H9 (cell line): ENCODE measurements at regions not wholly inside any gene's neighbourhood (a gene's known extent, or its start where the extent isn't known, plus 50 kb on each side); places are given as distances from the start of the nearest gene placed in this dataset.

ENCODE experiments used
- DNase-seq: peaks from one replicate; pipeline ENCODE4 v3.0.0-alpha.2; 2017
- H2AFZ ChIP-seq: one replicate; pipeline ENCODE4 v1.6.1; 2013; ENCODE audit warnings: mild to moderate bottlenecking, low read length, control low read depth, moderate library complexity
- H2AK5ac ChIP-seq: 2 replicates; pipeline ENCODE4 v1.6.1; 2013; ENCODE audit warnings: low read length, control low read depth, mixed read lengths; ENCODE audit not compliant: insufficient read length
- H2BK120ac ChIP-seq: one replicate; pipeline ENCODE4 v1.6.1; 2013; ENCODE audit warnings: low read depth, mild to moderate bottlenecking, low read length, control low read depth, inconsistent platforms; ENCODE audit not compliant: poor library complexity, severe bottlenecking
- H2BK12ac ChIP-seq: 2 replicates; pipeline ENCODE4 v1.6.1; 2013; ENCODE audit warnings: low read length, control low read depth, mixed read lengths, low read depth; ENCODE audit not compliant: insufficient read length
- H2BK15ac ChIP-seq: 2 replicates; pipeline ENCODE4 v1.6.1; 2013; ENCODE audit warnings: low read depth, low read length, control low read depth
- H2BK20ac ChIP-seq: one replicate; pipeline ENCODE4 v1.6.1; 2013; ENCODE audit warnings: low read depth, mild to moderate bottlenecking, low read length, control low read depth, inconsistent platforms; ENCODE audit not compliant: poor library complexity, severe bottlenecking
- H2BK5ac ChIP-seq: 2 replicates; pipeline ENCODE4 v1.6.1; 2013; ENCODE audit warnings: low read length, control low read depth, mixed read lengths; ENCODE audit not compliant: insufficient read length
- H3K14ac ChIP-seq: 2 replicates; pipeline ENCODE4 v1.6.1; 2013; ENCODE audit warnings: low read length, control low read depth; ENCODE audit not compliant: insufficient read depth
- H3K18ac ChIP-seq: 2 replicates; pipeline ENCODE4 v1.6.1; 2013; ENCODE audit warnings: low read depth, mild to moderate bottlenecking, mixed read lengths, low read length, control low read depth; ENCODE audit not compliant: insufficient read length
- H3K23ac ChIP-seq: 2 replicates; pipeline ENCODE4 v1.6.1; 2013; ENCODE audit warnings: low read length, control low read depth, mixed read lengths, low read depth; ENCODE audit not compliant: insufficient read length
- H3K23me2 ChIP-seq: 2 replicates; pipeline ENCODE4 v1.6.1; 2013; ENCODE audit warnings: low read depth, mild to moderate bottlenecking, mixed read lengths, low read length, control low read depth; ENCODE audit not compliant: insufficient read length, poor library complexity, severe bottlenecking
- H3K27ac ChIP-seq: 2 replicates; pipeline ENCODE4 v1.5.1; 2013; ENCODE audit warnings: low read length, control low read depth, mixed read lengths, low read depth; ENCODE audit not compliant: insufficient read length
- H3K27me3 ChIP-seq: 2 replicates; pipeline ENCODE4 v1.6.1; 2013; ENCODE audit warnings: low read length, control low read depth, inconsistent platforms; ENCODE audit not compliant: insufficient read depth
- H3K4ac ChIP-seq: 2 replicates; pipeline ENCODE4 v1.6.1; 2013; ENCODE audit warnings: low read depth, mild to moderate bottlenecking, control low read depth, inconsistent platforms, low read length, moderate library complexity
- H3K4me1 ChIP-seq: 2 replicates; pipeline ENCODE4 v1.6.1; 2013; ENCODE audit warnings: low read length, control low read depth, inconsistent platforms; ENCODE audit not compliant: insufficient read depth
- H3K4me2 ChIP-seq: 2 replicates; pipeline ENCODE4 v1.6.1; 2013; ENCODE audit warnings: low read length, control low read depth, mixed read lengths; ENCODE audit not compliant: insufficient read length, insufficient read depth
- H3K56ac ChIP-seq: 2 replicates; pipeline ENCODE4 v1.6.1; 2013; ENCODE audit warnings: low read depth, mild to moderate bottlenecking, mixed read lengths, low read length, control low read depth; ENCODE audit not compliant: insufficient read length
- H3K79me1 ChIP-seq: 2 replicates; pipeline ENCODE4 v1.6.1; 2013; ENCODE audit warnings: low read depth, mild to moderate bottlenecking, moderate library complexity, low read length, control low read depth, inconsistent platforms; ENCODE audit not compliant: insufficient read depth, poor library complexity, severe bottlenecking
- H3K79me2 ChIP-seq: 2 replicates; pipeline ENCODE4 v1.6.1; 2013; ENCODE audit warnings: low read length, control low read depth, inconsistent platforms; ENCODE audit not compliant: insufficient read depth
- H3K9ac ChIP-seq: 2 replicates; pipeline ENCODE4 v1.6.1; 2013; ENCODE audit warnings: low read length, control low read depth, mixed read lengths; ENCODE audit not compliant: insufficient read length; ENCODE audit errors: extremely low read depth
- H3K9me3 ChIP-seq: one replicate; pipeline ENCODE4 v1.6.1; 2013; ENCODE audit warnings: low read depth, low read length, inconsistent platforms; ENCODE audit not compliant: control insufficient read depth
- H3T11ph ChIP-seq: one replicate; pipeline ENCODE4 v1.6.1; 2013; ENCODE audit warnings: mild to moderate bottlenecking, low read length, control low read depth, inconsistent platforms
- H4K20me1 ChIP-seq: one replicate; pipeline ENCODE4 v1.6.1; 2013; ENCODE audit not compliant: control insufficient read depth, insufficient read length, insufficient read depth
- H4K5ac ChIP-seq: 2 replicates; pipeline ENCODE4 v1.6.1; 2013; ENCODE audit warnings: low read depth, mild to moderate bottlenecking, mixed read lengths, low read length, control low read depth; ENCODE audit not compliant: insufficient read length
- H4K8ac ChIP-seq: replicated peaks from 2 replicates; pipeline ENCODE4 v1.6.1; 2013; ENCODE audit warnings: low read length, control low read depth, mixed read lengths, low read depth; ENCODE audit not compliant: insufficient read length
- H4K91ac ChIP-seq: 2 replicates; pipeline ENCODE4 v1.6.1; 2013; ENCODE audit warnings: low read depth, mild to moderate bottlenecking, moderate library complexity, mixed read lengths, low read length, control low read depth; ENCODE audit not compliant: insufficient read length
- H3K27ac Mint-ChIP-seq, 3 experiments: 2 replicates in 2 of 3; 3 replicates in 1 of 3; pipeline ENCODE4 v1.8.0; 2020 to 2021; ENCODE audit warnings: mixed read lengths in 3 of 3, mild to moderate bottlenecking in 1 of 3, moderate library complexity in 1 of 3
- H3K27me3 Mint-ChIP-seq: 2 replicates; pipeline ENCODE4 v1.8.0; 2021; ENCODE audit warnings: low read depth, mild to moderate bottlenecking, moderate library complexity, mixed read lengths
- H3K36me3 Mint-ChIP-seq, 3 experiments: 2 replicates in 2 of 3; 3 replicates in 1 of 3; pipeline ENCODE4 v1.8.0; 2020 to 2021; ENCODE audit warnings: low read depth in 3 of 3, mixed read lengths in 3 of 3; ENCODE audit not compliant: insufficient read depth in 1 of 3
- H3K4me1 Mint-ChIP-seq, 2 experiments: 2 replicates each; pipeline ENCODE4 v1.8.0; 2020; ENCODE audit warnings: mixed read lengths in 2 of 2
- H3K4me3 Mint-ChIP-seq, 2 experiments: 2 replicates in 1 of 2; 3 replicates in 1 of 2; pipeline ENCODE4 v1.8.0; 2020 to 2021; ENCODE audit warnings: mild to moderate bottlenecking in 2 of 2, mixed read lengths in 2 of 2, moderate library complexity in 1 of 2
- H3K9me3 Mint-ChIP-seq, 2 experiments: 2 replicates in 1 of 2; 3 replicates in 1 of 2; pipeline ENCODE4 v1.8.0; 2020; ENCODE audit warnings: mild to moderate bottlenecking in 2 of 2, mixed read lengths in 2 of 2, moderate library complexity in 1 of 2
- WGBS: extraction: QIAGEN DNeasy Blood & Tissue Kit; methylation state at CpG from one replicate; pipeline ENCODE4 v1.1.7; 2013; ENCODE audit warnings: missing lambda C conversion rate, low lambda C conversion rate, mixed read lengths; ENCODE audit not compliant: insufficient read length; ENCODE audit errors: extremely low coverage; 5-methylcytosine and 5-hydroxymethylcytosine counted together
- TF ChIP-seq, protein P1 (sequence below): fragments of 200-600 bp; sonication (generic); conservative IDR thresholded peaks from 3 replicates; pipeline ENCODE4 v1.8.0; 2021; ENCODE audit warnings: antibody characterized with exemption, mild to moderate bottlenecking

DNA sequence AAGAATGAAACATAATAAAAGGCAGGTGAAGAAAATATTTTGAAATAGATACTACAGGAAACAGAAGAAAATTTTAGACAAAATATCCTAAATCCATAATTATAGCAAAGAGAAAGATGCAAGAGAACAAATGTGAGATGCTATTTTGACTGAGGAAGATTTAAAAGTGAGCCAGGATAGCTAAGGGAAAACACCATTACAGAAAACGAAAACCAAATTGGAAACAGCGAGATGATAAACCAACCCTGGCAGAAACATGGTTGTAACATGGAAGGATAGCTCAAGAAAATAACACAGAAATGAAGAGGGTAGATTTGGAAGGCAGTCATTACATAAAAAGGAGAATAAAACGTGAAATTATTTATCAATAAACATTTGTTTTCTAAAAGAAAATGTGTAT lies 267.2 kb upstream of the NREP start:
- Histone ChIP-seq H3K4ac (no peak overlapping the region), H3K23ac (no peak overlapping the region), H2AK5ac (no peak overlapping the region), H3K79me1 (no peaks in the 10 kb centered on the region), H3K4me1 (no peaks in the 10 kb centered on the region), H2BK20ac (no peak overlapping the region), H2BK12ac (no peak overlapping the region), H4K5ac (no peak overlapping the region), H4K91ac (no peak overlapping the region), H3K14ac (no peak overlapping the region), H3T11ph (no peak overlapping the region), H3K18ac (no peak overlapping the region), H2BK120ac (no peak overlapping the region), H2AFZ (no peak overlapping the region), H2BK15ac (no peak overlapping the region), H3K56ac (no peak overlapping the region), H3K9me3 (no peaks in the 10 kb centered on the region), H4K20me1 (no peaks in the 10 kb centered on the region), H2BK5ac (no peak overlapping the region), H3K4me2 (no peak overlapping the region), H3K79me2 (no peaks in the 10 kb centered on the region), H3K27ac (no peak overlapping the region), H3K23me2 (no peaks in the 10 kb centered on the region), H3K27me3 (no peaks in the 10 kb centered on the region), H3K9ac (no peak overlapping the region), H4K8ac (no peak overlapping the region)
- H3K36me3 Mint-ChIP-seq: no peaks in the 10 kb centered on the region
- TF ChIP-seq, protein P1, sequence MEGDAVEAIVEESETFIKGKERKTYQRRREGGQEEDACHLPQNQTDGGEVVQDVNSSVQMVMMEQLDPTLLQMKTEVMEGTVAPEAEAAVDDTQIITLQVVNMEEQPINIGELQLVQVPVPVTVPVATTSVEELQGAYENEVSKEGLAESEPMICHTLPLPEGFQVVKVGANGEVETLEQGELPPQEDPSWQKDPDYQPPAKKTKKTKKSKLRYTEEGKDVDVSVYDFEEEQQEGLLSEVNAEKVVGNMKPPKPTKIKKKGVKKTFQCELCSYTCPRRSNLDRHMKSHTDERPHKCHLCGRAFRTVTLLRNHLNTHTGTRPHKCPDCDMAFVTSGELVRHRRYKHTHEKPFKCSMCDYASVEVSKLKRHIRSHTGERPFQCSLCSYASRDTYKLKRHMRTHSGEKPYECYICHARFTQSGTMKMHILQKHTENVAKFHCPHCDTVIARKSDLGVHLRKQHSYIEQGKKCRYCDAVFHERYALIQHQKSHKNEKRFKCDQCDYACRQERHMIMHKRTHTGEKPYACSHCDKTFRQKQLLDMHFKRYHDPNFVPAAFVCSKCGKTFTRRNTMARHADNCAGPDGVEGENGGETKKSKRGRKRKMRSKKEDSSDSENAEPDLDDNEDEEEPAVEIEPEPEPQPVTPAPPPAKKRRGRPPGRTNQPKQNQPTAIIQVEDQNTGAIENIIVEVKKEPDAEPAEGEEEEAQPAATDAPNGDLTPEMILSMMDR: no peak
- no peaks in the 10 kb centered on the region for H3K4me1 Mint-ChIP-seq
- no peak for DNase-seq
- no CpG with 5 or more reads among the region's 3 CpGs for WGBS
- no peaks in the 10 kb centered on the region for H3K27me3 Mint-ChIP-seq
- H3K27ac Mint-ChIP-seq: no peak overlapping the region
- no peaks in the 10 kb centered on the region for H3K9me3 Mint-ChIP-seq
- no peak overlapping the region for H3K4me3 Mint-ChIP-seq
